ENCODE measurements at regions not wholly inside any gene's neighbourhood (a gene's known extent, or its start where the extent isn't known, plus 50 kb on each side); places are given as distances from the start of the nearest gene placed in this dataset.
"Not testable (repeated sequence)": the region's sequence is repeated elsewhere in the genome, so short reads cannot be mapped to it uniquely, and the experiment has no call there.

DNA sequence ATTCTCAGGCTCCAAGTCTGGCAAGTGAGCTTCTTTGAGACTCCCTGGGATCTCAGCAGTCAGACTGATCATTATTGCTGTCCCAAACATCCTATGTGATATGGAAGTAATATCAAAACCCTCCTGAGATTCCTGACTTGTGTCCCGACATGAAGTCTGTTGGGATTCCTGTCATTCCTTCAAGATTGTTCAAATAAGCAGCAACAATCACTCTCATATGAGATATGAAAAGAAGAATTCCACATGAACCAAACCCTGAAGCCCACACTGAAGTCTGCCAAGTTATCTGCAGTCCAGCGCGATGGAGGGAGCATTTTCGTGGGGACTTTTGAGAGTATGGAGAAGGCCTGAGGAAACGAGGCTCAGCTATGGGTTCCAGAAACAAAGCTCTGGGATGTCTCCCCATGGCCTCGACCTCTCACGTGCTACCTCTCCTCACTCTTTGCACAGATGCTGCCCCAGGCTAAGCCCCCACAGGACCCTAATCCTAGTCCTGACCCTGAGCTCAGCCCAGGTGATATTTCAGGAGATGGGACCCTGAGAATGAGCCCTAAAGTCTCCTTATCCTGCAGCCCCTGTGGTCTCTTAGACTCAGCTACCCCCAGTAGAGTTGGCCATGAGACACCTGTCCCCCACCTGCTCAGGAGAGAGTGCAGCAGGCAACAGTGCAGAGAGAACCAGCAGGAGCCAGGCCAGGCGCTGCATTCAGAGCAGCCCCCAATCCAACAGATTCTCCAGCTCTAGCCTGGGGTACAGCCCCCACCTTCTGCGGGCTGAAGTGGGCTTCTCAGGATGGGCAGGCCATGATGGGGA, 100.2 kb downstream of the GGTLC2 start:
- no peak for DNase-seq

DNA sequence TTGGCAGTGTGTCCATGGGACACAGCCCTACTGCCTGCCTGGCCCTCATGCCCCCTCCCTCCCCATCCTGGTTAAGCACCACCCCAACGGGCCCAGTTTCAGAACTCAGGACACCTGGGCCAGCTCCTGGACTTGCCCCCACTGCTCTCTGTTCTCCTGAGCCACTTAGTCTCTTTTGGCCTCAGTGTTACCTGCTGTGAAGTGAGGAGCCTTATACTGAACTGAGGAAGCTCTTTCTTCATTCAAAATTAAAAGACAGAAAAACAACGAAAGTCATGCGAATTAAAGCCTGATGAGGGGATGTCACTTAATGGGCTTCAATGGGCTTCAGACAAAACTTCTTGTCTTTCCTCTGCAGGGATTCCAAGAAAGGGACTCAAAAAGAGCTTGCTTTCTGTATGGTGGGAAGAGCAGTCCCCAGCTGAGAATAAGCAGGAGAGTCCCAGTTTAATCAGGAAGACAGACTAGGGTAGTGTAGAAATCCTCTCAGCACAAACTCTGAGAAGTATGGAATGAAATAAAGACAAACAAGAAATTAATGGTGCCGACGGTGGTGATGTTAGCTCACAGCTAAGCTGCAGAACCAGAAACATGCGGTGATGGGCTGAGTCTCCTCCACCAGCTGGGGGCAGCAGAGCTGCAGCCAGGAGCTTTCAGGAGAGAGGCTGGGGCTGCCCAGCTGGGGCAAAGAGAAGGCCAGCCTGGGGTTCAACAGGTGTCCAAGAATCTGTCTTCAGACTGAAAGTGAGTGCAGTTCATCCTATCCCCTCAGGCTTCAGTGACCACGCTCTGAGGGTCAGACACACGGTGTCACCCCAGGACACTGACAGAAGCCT, 101.0 kb downstream of the GGTLC2 start:
- peak; percentile 46 for DNase-seq

DNA sequence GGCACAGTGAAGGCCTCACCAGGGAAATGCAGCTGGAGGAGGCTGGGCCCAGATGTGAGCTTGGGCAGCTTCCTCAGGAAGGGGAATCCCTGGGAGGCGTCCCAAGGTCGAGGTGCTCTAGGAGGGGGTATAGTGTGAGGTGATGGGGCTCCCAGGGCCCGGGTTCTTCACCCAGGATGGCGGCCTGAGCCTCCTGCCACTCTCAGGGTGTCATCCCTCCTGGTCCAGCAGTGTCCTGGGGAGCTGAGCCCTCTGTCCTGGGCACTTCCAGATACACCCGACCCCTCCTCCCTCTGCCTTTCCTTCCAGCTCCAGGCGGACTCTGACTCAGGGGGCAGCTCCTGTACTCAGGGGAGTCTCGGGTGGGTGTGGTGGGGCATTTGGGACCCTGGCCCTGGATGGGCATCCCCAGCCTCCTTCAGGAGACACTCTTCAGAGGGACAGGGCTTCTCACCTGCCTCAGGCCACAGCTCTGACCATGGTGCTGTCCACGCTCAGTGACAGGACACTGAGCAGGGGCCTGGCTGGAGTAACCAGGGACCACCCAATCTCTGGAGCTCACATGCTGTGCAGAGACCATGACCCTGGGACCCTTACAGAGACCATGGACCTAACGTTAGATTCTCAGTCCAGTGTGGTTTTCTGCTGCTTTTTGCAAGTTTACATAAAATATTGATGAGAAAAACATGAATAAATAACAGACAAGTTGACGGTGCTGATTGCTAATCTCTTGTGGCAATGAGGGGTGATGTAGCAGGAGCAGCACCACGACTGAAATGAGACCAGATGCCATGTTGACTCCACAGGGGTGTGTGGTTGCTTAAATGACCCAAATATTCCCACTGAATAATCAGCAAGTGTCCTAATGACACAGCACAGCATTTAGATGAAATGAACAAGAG, 101.9 kb downstream of the GGTLC2 start:
- no peak for DNase-seq

DNA sequence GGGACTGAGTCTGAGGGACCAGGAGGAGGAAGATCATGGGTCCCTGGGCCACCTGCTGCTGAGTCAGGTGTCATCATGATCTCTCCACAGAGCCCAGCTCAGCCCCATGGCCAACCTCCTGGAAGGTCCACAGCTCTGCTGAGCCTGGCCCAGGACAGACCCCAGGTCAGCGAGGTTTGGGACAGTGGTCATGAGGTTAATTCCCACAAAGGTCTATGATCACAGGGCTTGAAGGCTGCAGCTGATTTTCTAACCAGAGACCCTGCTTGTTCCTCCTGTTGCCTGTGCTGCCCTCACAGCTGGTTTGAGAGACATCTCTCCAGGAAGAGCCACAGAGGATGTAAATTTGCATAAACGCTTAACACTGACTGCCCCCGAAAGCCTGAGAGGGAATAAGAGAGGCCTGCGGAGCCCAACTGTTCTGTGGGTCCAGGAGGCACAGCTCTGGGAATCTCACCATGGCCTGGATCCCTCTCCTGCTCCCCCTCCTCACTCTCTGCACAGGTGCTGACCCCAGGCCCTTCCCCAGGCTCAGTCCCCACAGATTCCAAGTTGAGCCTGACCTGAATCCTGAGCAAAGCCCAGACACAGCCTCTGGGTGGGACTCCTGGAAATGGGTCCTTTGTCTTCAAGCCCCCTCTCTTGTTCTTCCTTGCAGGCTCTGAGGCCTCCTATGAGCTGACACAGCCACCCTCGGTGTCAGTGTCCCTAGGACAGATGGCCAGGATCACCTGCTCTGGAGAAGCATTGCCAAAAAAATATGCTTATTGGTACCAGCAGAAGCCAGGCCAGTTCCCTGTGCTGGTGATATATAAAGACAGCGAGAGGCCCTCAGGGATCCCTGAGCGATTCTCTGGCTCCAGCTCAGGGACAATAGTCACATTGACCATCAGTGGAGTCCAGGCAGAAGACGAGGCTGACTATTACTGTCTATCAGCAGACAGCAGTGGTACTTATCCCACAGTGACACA, 102.8 kb downstream of the GGTLC2 start:
- DNase-seq, result no peak

DNA sequence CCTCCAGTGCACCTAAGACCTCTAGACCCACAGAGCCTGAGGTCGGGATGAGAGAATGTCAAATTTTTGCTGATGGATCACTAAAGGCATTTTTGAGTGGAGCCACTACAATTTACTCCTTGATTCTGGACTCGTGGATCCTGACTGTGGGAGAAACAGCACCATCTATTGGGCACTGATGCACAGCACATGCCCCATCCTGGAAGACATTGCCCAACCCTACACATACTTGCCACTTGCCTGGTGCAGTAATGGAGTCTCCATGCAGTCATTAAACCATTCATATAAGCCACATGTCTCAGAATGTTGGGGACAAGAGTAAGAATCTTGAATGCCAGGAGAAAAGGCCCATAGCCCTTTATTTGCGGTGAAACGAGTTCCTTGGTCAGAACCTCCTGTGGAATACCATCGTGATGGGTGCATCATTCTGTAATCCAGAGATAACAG, 103.9 kb downstream of the GGTLC2 start:
- peak; percentile 64 for DNase-seq

DNA sequence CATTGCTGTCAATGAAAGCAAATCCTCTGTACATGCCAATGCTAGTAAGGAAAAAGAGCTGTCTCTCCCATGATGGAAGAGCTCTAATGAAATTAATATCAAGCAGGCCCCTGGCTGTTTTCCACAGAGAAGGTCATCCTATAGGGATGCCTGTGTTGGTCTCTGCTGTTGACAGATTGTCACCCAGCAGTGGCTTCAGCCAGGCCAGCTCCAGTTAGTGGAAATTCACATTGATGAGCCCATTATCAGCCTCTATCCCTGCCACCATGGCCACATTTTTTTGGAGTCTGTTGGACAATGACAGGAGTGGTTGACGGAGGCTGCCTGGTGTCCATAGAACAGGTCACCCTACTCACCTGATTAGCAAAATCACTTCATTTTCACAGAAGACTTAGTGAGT, 104.3 kb downstream of the GGTLC2 start:
- no peak for DNase-seq

DNA sequence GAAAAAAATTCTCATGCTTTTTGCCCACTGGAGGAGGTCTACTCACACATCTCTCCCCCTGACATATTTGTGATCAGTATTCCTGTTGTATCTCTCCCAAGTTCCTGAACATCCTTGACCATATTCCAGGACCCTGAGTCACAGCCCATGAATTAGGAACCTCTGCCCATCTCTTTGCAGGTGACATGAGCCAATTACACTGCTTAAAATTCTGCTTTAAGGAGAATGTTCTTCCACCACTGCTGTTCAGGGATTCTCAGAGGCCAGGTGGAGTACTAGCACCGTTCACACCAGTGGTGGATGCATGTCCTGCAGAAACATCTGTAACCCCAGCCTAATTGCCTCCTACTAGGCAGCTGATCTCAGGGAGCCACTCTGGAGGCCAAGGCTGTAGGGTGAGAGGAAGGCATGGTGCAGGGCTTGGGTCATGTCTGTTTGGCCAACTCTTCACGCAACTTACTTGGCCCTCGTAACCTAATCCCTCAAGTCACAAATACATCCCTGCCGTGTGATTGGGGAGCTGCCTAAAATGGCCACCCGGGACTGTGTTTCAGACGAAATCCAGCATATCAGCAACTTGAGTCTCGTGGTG, 104.8 kb downstream of the GGTLC2 start:
- no peak for DNase-seq

DNA sequence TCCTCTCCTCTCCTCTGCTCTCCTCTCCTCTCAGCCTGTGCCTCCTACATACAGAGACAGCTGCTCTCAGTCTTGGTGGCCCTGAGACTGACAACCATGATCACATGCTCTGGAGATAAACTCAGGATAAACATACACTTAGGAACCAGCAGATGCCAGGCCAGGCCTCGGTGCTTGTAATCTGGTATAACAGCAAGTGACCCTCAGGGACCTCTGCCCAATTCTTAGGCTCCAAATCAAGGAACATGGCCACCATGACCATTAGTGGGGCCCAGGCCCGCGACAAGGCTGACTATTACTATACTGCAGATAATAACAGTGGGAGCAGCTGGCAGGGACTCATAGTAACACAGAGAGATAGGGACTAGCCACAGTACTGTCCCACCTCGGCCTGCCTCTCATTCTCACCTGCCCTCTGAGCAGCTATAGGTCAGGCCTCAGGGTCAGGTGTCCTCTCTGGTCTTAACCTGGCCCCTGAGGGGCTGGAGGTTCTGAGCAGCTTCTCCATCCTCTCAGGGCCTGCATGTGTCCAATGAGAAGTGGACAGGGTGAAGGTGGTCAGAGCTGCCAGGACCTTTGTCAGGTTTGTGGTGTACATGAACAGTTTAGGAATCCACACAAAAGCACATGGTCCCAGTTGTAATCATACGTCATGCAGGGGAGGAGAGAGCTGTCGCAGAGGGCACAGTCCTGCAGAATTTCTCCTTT, 106.1 kb downstream of the GGTLC2 start:
- peak; percentile 72 for DNase-seq

DNA sequence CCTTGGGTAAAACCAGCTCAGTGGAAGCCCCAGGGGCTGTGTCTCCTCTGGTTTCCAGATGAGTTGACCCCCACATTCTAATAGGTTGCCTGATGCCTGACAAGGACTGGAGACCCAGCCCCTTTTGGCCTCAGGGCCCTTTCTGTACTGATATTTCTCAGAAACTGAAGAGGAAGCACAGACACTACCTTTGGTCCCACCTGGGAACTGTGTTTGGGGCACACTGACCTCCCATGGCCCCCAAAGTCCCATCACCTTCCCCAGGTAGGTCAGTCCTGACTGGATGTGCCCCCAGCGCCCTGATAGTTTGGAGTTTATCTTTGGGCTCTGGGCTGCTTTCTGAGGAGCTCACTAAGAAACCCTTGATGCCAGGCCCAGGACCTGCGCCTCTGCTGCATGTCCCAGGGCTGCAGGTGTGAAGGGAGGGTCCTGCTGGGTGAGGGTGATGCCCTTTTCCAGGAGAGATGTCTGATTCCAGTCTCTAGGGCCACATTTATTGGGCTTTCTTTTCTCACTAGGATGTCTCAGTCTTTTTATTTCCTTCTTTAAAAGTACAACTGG, 106.7 kb downstream of the GGTLC2 start:
- no peak for DNase-seq

DNA sequence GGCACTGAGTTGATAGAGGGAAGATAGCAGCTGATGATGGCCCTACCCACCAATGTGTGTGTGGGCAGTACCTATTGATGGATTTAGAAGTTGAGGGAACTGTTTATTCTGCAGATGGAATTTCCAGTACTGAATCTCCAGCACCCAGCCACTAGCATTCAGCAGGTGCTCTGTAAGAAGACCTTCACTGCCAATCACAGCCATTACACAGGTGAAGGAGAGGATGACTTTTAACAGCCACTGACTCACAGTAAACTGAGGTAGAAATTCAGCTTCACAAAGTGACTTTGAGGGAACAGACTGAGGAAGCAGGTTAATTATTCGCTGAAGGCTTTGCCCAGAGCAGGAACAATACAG, 107.8 kb downstream of the GGTLC2 start:
- DNase-seq, result no peak

DNA sequence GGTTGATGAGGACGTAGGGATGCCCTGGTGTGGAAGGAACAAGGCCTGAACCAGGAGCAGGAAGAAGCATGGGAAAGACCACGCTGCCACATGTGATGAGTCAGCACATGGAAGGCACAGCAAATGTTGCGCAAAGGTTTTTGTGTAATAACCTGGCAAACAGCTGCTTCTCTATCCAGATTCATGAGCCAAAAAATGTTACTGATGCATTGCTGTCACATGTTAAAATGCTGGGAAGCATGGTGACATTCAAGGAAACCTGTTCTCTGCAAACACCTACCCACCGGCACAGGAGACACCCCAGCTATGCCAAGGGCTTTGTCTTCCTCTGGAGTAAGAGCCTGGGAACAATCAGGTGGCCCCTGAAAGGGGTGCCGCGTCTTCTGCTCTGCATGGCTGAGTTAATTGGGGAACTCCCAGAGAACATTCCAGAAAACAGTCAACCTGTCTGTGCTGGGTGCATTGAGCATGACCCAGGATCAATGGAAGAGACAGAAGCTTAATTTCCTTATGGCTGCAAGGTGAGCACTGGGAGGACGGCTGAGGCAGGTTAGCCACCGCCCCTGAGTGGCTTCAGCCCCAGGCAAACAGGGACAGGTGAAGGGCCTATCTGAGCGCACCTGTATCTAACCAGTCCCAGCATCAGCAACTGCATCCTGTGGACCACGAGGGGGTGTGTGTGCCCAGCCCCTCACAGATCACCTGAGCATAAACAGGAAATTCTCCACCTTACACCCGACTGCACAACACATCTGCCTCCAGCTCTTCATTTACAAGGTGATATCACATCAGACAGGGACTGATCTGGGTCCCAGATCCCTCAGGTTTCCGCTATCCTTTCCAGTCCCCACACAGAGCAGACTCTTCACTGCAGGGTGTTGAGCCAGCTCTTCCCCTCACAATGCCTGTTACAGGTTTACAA, 108.4 kb downstream of the GGTLC2 start:
- DNase-seq, result no peak

DNA sequence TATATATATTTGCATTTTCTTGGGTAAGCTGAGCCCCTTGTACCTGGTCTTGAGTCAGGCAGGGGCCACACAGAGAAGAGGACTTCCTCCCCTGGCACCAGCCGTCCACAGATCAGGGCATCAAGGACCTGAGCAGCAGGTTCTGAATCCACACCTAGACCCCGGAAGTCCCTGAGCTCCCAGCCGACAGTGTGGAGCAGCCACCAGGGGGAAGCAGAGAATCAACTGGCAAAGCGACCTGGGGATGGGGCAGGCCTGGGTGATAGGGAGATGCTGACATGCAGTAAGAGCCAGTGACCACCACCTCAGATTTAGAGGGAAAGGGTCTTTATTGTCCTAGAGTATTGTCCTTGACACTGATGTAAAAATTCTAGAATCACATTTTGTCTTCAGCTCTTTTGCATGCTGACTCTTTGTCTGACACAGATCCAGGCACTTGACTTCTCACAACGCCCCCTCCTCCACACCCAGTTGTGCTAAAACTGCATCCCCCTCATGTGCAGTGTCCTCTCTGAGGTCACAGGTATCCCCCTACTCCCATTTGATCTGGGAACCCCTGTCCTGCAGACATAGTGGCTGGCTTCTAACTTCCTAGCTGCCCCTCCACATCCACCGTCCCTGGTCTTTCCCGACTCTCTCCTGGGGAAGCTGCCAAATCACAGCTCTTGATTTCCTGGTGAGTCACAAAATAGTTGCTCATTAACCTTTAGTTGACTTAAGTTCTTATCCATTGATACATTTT, 109.3 kb downstream of the GGTLC2 start:
- peak; percentile 59 for DNase-seq

DNA sequence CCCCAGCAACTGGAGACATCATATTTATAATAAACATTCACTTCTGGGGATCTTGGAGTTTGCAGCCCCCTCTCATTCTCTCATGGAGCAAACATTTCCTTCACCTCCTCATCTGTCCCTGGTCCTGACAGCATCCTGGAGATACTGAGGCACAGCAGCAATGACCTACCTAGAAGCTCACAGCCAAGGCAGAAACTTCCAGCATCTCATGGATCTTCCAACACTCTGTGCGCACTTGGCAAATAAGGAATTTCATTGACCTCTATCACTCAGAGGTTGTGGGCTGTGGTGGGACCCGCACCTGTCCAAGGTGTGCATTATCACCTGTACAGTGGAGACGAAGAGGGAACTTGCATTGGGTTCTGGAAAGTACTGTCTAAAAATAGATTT, 109.8 kb downstream of the GGTLC2 start:
- DNase-seq, result no peak

DNA sequence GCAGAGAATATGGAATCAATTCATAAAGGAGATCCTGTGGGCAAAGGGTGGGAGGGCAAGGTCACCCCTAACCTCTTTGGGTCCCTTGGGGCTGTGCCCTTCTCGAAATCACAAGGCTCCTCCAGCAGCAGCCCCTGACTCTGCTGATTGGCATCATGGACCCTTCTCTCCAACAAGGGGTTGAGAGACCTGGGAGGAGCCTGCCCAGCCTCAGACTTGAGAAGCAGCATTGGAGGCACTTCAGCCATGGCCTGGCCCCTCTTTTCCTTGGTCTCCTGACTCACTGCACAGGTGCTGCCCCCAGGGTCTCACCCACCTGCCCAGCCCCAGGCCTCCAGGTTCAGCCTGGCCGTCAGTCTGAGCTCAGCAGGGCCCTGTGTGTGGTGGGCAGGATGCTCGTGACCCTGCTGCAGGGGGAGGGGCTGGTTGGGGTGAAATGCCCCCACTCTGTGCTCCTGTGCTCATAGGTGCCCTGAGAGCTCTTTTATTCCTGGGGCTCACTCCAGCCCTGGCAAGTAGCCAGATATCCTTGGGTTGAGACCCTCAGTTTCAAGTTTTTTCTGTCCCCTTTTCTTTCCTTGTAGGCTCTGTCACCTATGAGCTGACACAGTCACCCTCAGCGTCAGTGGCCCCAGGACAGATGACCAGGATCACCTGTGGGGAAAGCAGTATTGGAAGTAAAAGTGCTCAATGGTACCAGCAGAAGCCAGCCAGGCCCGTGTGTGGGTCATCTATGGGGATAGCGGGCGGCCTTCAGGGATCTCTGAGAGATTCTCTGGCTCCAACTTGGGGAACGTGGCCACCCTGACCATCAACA, 110.8 kb downstream of the GGTLC2 start:
- no peak for DNase-seq

DNA sequence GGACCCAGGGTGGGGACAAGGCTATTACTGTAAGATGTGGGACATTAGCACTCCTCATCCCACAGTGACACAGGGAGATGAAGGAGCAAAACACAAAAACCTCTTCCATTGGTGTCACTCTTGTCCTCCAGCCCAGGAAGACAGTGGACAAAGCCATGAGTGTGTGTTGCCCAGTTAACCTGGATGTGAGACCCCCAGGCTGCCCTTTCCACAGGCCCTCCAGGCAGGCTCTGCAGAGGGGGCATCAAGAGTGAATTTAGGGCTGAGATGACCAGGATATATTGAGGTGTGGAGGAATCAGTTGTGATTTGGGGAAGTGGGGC, 111.3 kb downstream of the GGTLC2 start:
- DNase-seq, result no peak

DNA sequence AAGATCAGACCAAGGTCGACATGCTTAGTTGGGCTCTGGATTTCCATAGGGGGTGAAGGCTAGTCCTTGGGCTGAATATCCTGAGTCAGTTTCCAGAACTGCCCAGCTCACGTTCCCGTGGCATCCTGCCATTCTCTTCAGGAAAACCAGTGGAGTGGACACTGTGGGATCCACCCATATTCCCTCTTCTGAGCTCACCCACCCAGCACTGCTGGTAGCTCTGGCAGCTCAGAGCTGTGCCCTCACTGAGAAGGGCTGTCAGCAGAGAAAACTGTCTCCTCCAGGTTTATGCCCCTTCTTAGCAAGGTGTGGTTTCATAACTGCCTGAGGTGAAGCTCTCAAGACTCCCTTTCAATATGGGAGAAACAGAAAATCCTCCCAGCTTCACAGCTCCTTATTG, 111.7 kb downstream of the GGTLC2 start:
- no peak for DNase-seq

DNA sequence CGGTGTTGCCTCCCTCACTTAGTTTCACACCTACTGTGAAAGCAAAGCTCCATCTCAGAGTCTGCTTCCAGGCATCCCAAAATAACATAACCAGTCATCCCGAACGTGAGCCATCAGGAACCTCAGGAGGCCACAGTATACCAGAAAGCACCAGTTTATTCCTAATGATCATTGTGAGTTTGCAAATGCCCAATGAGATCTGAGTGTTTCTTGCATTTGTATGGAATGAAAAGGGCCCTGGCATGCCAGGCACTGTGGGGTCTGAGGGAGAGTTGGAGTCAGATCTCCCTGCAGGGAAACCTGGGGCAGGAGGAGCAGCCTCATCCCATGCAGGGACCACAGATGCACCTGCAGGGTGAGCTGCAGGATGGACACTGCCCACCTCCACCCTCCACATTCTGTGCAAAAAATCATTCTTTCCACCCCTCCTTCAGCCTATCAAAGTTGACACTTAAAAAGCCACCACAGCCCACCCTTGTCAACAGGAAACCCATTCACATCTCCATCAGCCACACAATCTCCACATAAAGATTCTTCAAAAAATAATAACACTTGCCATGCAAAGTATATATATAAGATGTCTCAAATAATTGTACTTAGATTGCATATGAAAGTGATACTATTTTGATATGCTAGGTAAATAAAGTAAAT, 112.3 kb downstream of the GGTLC2 start:
- not testable (repeated sequence) for DNase-seq

All from tongue (tissue), 1 donor.